Gastrocnemius medialis (tissue), 4 donors: ENCODE measurements at regions not wholly inside any gene's neighbourhood (a gene's known extent, or its start where the extent isn't known, plus 50 kb on each side); places are given as distances from the start of the nearest gene placed in this dataset.

Experiments
- POLR2A ChIP-seq, 2 donors: fragments of 450-650 bp; IDR thresholded peaks; one replicate each; pipeline ENCODE4 v1.6.1; 2017; ENCODE audit warnings: antibody characterized with exemption in 2 of 2, mild to moderate bottlenecking in 2 of 2, moderate library complexity in 2 of 2
- TF ChIP-seq, protein P1 (sequence below), 5 experiments: fragments of 450-650 bp in 3 of 5; fragments of 200-600 bp in 2 of 5; sonication (generic) in 2 of 5; IDR thresholded peaks in 4 of 5; conservative IDR thresholded peaks in 1 of 5; 1 replicate in 4 of 5; 2 replicates in 1 of 5; pipeline ENCODE4 v1.5.1; 2016 to 2019; ENCODE audit warnings: antibody characterized with exemption in 5 of 5, mild to moderate bottlenecking in 3 of 5, moderate library complexity in 3 of 5

DNA sequence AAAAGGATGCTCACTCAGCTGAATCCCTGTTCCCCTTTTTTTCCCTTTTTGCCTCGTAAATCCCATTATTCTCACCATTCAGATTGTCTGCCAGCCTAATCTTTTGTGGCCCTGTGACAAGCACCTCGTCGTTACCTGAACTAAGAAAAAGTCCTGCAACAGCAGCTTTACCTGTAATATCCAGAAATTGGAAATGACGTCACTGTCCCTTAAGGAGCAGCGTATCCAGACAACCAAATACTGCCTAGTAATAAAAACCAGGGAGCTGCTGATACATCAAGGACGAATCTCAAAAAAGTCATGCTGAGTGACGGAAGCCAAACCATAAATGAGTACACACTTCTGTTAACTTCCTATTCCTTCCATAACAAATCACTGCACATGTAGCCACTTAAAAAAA lies 694.9 kb downstream of the GALR1 start:
- TF ChIP-seq, protein P1, sequence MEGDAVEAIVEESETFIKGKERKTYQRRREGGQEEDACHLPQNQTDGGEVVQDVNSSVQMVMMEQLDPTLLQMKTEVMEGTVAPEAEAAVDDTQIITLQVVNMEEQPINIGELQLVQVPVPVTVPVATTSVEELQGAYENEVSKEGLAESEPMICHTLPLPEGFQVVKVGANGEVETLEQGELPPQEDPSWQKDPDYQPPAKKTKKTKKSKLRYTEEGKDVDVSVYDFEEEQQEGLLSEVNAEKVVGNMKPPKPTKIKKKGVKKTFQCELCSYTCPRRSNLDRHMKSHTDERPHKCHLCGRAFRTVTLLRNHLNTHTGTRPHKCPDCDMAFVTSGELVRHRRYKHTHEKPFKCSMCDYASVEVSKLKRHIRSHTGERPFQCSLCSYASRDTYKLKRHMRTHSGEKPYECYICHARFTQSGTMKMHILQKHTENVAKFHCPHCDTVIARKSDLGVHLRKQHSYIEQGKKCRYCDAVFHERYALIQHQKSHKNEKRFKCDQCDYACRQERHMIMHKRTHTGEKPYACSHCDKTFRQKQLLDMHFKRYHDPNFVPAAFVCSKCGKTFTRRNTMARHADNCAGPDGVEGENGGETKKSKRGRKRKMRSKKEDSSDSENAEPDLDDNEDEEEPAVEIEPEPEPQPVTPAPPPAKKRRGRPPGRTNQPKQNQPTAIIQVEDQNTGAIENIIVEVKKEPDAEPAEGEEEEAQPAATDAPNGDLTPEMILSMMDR (IDR thresholded peaks at IDR 0.05 in 4 of 5, conservative IDR thresholded peaks at IDR 0.05 in 1 of 5), result no peak
- no peak for TF ChIP-seq POLR2A (IDR thresholded peaks at IDR 0.05)
